ENCODE measurements at regions not wholly inside any gene's neighbourhood (a gene's known extent, or its start where the extent isn't known, plus 50 kb on each side); places are given as distances from the start of the nearest gene placed in this dataset.

- no peak for TF ChIP-seq POLR2AphosphoS5 (IDR thresholded peaks at IDR 0.05)
- TF ChIP-seq POLR2A (IDR thresholded peaks at IDR 0.05): no peak
- TF ChIP-seq, protein P1, sequence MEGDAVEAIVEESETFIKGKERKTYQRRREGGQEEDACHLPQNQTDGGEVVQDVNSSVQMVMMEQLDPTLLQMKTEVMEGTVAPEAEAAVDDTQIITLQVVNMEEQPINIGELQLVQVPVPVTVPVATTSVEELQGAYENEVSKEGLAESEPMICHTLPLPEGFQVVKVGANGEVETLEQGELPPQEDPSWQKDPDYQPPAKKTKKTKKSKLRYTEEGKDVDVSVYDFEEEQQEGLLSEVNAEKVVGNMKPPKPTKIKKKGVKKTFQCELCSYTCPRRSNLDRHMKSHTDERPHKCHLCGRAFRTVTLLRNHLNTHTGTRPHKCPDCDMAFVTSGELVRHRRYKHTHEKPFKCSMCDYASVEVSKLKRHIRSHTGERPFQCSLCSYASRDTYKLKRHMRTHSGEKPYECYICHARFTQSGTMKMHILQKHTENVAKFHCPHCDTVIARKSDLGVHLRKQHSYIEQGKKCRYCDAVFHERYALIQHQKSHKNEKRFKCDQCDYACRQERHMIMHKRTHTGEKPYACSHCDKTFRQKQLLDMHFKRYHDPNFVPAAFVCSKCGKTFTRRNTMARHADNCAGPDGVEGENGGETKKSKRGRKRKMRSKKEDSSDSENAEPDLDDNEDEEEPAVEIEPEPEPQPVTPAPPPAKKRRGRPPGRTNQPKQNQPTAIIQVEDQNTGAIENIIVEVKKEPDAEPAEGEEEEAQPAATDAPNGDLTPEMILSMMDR (IDR thresholded peaks at IDR 0.05): no peak
Measured at GRCh38 chr14:25252793-25253192, 202.8 kb upstream of the STXBP6 start.
